Large intestine (tissue), 3 donors: ENCODE measurements at regions not wholly inside any gene's neighbourhood (a gene's known extent, or its start where the extent isn't known, plus 50 kb on each side); places are given as distances from the start of the nearest gene placed in this dataset.

Experiments
- DNase-seq, 2 donors: peaks; one replicate each; pipeline versions ENCODE4 v3.0.0 to v3.0.0-alpha.2; 2013
- H3K27ac ChIP-seq: one replicate; pipeline ENCODE4 v1.5.1; 2013; ENCODE audit warnings: low read length
- H3K27me3 ChIP-seq: 2 replicates; pipeline ENCODE4 v1.6.1; 2013; ENCODE audit warnings: low read length; ENCODE audit not compliant: control insufficient read depth, insufficient read depth
- H3K36me3 ChIP-seq: 2 replicates; pipeline ENCODE4 v1.6.1; 2013; ENCODE audit warnings: low read length; ENCODE audit not compliant: control insufficient read depth, insufficient read depth
- H3K4me1 ChIP-seq: one replicate; pipeline ENCODE4 v1.6.1; 2013; ENCODE audit warnings: low read length; ENCODE audit not compliant: control insufficient read depth, insufficient read depth
- H3K4me3 ChIP-seq: one replicate; pipeline ENCODE4 v1.5.1; 2013; ENCODE audit warnings: low read length
- H3K9me3 ChIP-seq: one replicate; pipeline ENCODE4 v1.6.1; 2013; ENCODE audit warnings: mild to moderate bottlenecking, low read depth, low read length, moderate library complexity; ENCODE audit not compliant: control insufficient read depth
- WGBS: methylation state at CpG from one replicate; pipeline ENCODE4 v1.1.5; 2013; ENCODE audit warnings: low lambda C conversion rate; ENCODE audit not compliant: insufficient coverage; 5-methylcytosine and 5-hydroxymethylcytosine counted together

GRCh38 chr4:36747277-36748129 lies 466.1 kb downstream of the DTHD1 start:
- Histone ChIP-seq H3K9me3 (no peaks in the 10 kb centered on the region), H3K27ac (no peak overlapping the region), H3K4me3 (no peak overlapping the region), H3K36me3 (no peaks in the 10 kb centered on the region), H3K4me1 (no peaks in the 10 kb centered on the region), H3K27me3 (no peaks in the 10 kb centered on the region)
- no CpG with 5 or more reads among the region's 16 CpGs for WGBS
- no peak for DNase-seq

- DNase-seq = no peak
- WGBS = 92% methylated on average over 3 of the region's 3 CpGs
Observed at GRCh38 chr4:36753048-36753447, 471.6 kb downstream of the DTHD1 start.

DNA sequence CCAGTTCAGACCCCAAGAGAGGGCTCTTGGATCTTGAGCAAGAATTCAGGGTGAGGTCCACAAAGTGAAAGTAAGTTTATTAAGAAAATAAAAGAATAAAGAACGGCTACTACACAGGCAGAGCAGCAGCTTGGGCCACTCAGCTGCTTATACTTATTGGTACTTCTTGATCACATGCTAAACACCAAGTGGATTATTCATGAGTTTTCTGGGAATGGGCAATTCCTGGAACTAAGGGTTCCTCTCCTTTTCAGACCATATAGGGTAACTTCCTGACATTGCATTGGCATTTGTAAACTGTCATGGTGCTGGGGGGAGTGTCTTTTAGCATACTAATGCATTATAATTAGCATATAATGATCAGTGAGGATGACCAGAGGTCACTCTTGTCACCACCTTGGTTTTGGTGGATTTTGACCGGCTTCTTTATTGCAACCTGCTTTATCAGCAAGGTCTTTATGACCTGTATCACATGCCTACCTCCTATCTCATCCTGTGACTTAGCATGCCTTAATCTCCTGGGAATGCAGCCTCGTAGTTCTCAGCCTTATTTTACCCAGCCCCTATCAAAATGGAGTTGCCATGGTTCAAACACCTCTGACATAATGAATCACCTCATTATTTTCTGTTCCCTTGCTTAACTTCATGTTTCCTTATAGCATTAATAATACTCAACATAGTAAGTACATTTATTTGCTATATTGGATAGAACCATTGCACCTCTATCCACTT lies 476.3 kb downstream of the DTHD1 start:
- Histone ChIP-seq H3K9me3 (no peaks in the 10 kb centered on the region), H3K4me1 (peaks cover 8% of the 10 kb centered on the region), H3K36me3 (no peaks in the 10 kb centered on the region), H3K27me3 (no peaks in the 10 kb centered on the region), H3K27ac (no peak overlapping the region), H3K4me3 (no peak overlapping the region)
- no CpG with 5 or more reads among the region's 3 CpGs for WGBS
- peak; percentile 61 to 73 for DNase-seq

More at GRCh38 chr4:36753048-36753447, 471.6 kb downstream of the DTHD1 start:
- Histone ChIP-seq H3K4me3 (no peak overlapping the region), H3K36me3 (no peaks in the 10 kb centered on the region), H3K4me1 (peaks cover 4% of the 10 kb centered on the region), H3K27ac (no peak overlapping the region), H3K9me3 (no peaks in the 10 kb centered on the region), H3K27me3 (no peaks in the 10 kb centered on the region)

GRCh38 chr4:36758312-36759178 lies 477.1 kb downstream of the DTHD1 start:
- Histone ChIP-seq H3K27ac (no peak overlapping the region), H3K4me1 (peaks cover 8% of the 10 kb centered on the region), H3K27me3 (no peaks in the 10 kb centered on the region), H3K36me3 (no peaks in the 10 kb centered on the region), H3K4me3 (no peak overlapping the region), H3K9me3 (no peaks in the 10 kb centered on the region)
- WGBS = 73% methylated on average over 3 of the region's 9 CpGs
- DNase-seq = peak in 1 of 2 donors; percentile 12

GRCh38 chr4:36761607-36762006 lies 480.2 kb downstream of the DTHD1 start:
- H3K36me3 ChIP-seq = no peaks in the 10 kb centered on the region
- no peaks in the 10 kb centered on the region for H3K27me3 ChIP-seq
- no peaks in the 10 kb centered on the region for H3K9me3 ChIP-seq
- H3K27ac ChIP-seq = no peak overlapping the region
- no CpG with 5 or more reads among the region's 4 CpGs for WGBS
- peaks cover 8% of the 10 kb centered on the region for H3K4me1 ChIP-seq
- no peak overlapping the region for H3K4me3 ChIP-seq
- no peak for DNase-seq

- Histone ChIP-seq H3K27me3 (no peaks in the 10 kb centered on the region), H3K4me3 (no peak overlapping the region), H3K27ac (no peak overlapping the region), H3K36me3 (no peaks in the 10 kb centered on the region), H3K9me3 (no peaks in the 10 kb centered on the region), H3K4me1 (no peaks in the 10 kb centered on the region)
- 100% methylated on average over 1 of the region's 1 CpG for WGBS
- no peak for DNase-seq
Observed at GRCh38 chr4:36763814-36764213, 480.7 kb upstream of the NWD2 start.

GRCh38 chr4:36767596-36767995 lies 476.9 kb upstream of the NWD2 start:
- WGBS = 71% methylated on average over 1 of the region's 1 CpG
- Histone ChIP-seq H3K27ac (no peak overlapping the region), H3K36me3 (no peaks in the 10 kb centered on the region), H3K27me3 (no peaks in the 10 kb centered on the region), H3K4me3 (no peak overlapping the region), H3K9me3 (no peaks in the 10 kb centered on the region), H3K4me1 (no peaks in the 10 kb centered on the region)
- DNase-seq = no peak

GRCh38 chr4:36771411-36772153 lies 473.0 kb upstream of the NWD2 start:
- Histone ChIP-seq H3K36me3 (no peaks in the 10 kb centered on the region), H3K9me3 (no peaks in the 10 kb centered on the region), H3K27me3 (no peaks in the 10 kb centered on the region), H3K4me1 (no peaks in the 10 kb centered on the region), H3K4me3 (no peak overlapping the region), H3K27ac (no peak overlapping the region)
- WGBS = no CpG with 5 or more reads among the region's 2 CpGs
- no peak for DNase-seq

- no peaks in the 10 kb centered on the region for H3K9me3 ChIP-seq
- no peak overlapping the region for H3K27ac ChIP-seq
- no peak overlapping the region for H3K4me3 ChIP-seq
- H3K36me3 ChIP-seq = no peaks in the 10 kb centered on the region
- no peak for DNase-seq
- no peaks in the 10 kb centered on the region for H3K4me1 ChIP-seq
- H3K27me3 ChIP-seq = no peaks in the 10 kb centered on the region
Observed at GRCh38 chr4:36772154-36772516, 472.4 kb upstream of the NWD2 start.

DNA sequence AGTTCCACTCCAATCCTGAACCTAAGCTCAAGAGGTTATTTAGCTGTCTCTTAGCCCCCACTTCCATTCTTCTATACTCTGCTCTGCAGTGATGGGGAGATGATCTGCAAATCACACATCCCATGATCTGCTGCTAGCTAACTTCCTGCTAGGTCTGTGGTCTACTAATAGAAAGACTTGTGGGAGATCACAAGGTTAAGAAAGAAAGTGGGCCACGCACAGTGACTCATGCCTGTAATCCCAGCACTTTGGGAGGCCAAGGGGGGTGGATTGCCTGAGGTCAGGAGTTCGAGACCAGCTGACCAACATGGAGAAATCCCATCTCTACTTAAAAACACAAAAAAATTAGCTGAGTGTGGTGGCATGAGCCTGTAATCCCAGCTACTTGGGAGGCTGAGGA lies 471.1 kb upstream of the NWD2 start:
- Histone ChIP-seq H3K4me3 (no peak overlapping the region), H3K36me3 (no peaks in the 10 kb centered on the region), H3K27ac (no peak overlapping the region), H3K27me3 (no peaks in the 10 kb centered on the region), H3K9me3 (no peaks in the 10 kb centered on the region), H3K4me1 (no peaks in the 10 kb centered on the region)
- no peak for DNase-seq
- no CpG with 5 or more reads among the region's 2 CpGs for WGBS
